CD4-positive, alpha-beta T cell (primary cell): ENCODE measurements at regions not wholly inside any gene's neighbourhood (a gene's known extent, or its start where the extent isn't known, plus 50 kb on each side); places are given as distances from the start of the nearest gene placed in this dataset.

ENCODE experiments used
- ATAC-seq: fragments of 200-7000 bp; cut with Tn5 transposase; one replicate; pipeline ENCODE4 v1.10.0; 2022; ENCODE audit warnings: mild to moderate bottlenecking; ENCODE audit not compliant: poor library complexity
- CTCF ChIA-PET: fragments of 350-600 bp; sonication (Branson Sonifier 250); formaldehyde crosslinking; loops from one replicate; lab custom pipeline; 2021; ENCODE audit warnings: antibody characterized with exemption, inconsistent platforms; lab: Charles Lee
- POLR2A ChIA-PET: fragments of 350-600 bp; sonication (Branson Sonifier 250); formaldehyde crosslinking; loops from one replicate; lab custom pipeline; 2021; ENCODE audit warnings: antibody characterized with exemption, inconsistent platforms; lab: Charles Lee
- DNase-seq, 14 experiments: peaks; one replicate each; pipeline ENCODE4 v3.0.0-alpha.2; 2013 to 2020; ENCODE audit warnings: mixed read lengths in 2 of 14
- H3K27ac ChIP-seq, 2 donors: one replicate each; pipeline versions ENCODE4 v1.5.1 to v1.7.0; 2013; ENCODE audit warnings: low read length in 2 of 2, low read depth in 1 of 2, mild to moderate bottlenecking in 1 of 2
- H3K27me3 ChIP-seq, 2 experiments: 1 replicate in 1 of 2; 2 replicates in 1 of 2; pipeline versions ENCODE4 v1.6.1 to v1.7.0; 2013; ENCODE audit warnings: low read length in 2 of 2, control low read depth in 1 of 2, mild to moderate bottlenecking in 1 of 2, moderate library complexity in 1 of 2; ENCODE audit not compliant: insufficient read depth in 2 of 2, control insufficient read depth in 1 of 2
- H3K36me3 ChIP-seq: one replicate; pipeline ENCODE4 v1.6.1; 2013; ENCODE audit warnings: low read length, control low read depth; ENCODE audit not compliant: insufficient read depth
- H3K4me1 ChIP-seq: one replicate; pipeline ENCODE4 v1.6.1; 2013; ENCODE audit warnings: low read length, control low read depth; ENCODE audit not compliant: insufficient read depth
- H3K4me3 ChIP-seq: one replicate; pipeline ENCODE4 v1.5.1; 2013; ENCODE audit warnings: mild to moderate bottlenecking, low read length, moderate library complexity
- H3K9me3 ChIP-seq, 2 experiments: 1 replicate in 1 of 2; 2 replicates in 1 of 2; pipeline versions ENCODE4 v1.6.1 to v1.7.0; 2013; ENCODE audit warnings: low read length in 2 of 2, mild to moderate bottlenecking in 2 of 2, control low read depth in 1 of 2, moderate library complexity in 1 of 2; ENCODE audit not compliant: control insufficient read depth in 1 of 2, insufficient read depth in 1 of 2
- H3K27ac Mint-ChIP-seq: one replicate; pipeline ENCODE4 v1.8.0; 2020; ENCODE audit warnings: mixed read lengths
- H3K27me3 Mint-ChIP-seq: one replicate; pipeline ENCODE4 v1.8.0; 2021; ENCODE audit warnings: mixed read lengths
- H3K36me3 Mint-ChIP-seq: one replicate; pipeline ENCODE4 v1.8.0; 2021; ENCODE audit warnings: low read depth, mixed read lengths
- H3K4me1 Mint-ChIP-seq: one replicate; pipeline ENCODE4 v1.8.0; 2021; ENCODE audit warnings: low read depth, mixed read lengths
- H3K4me3 Mint-ChIP-seq: one replicate; pipeline ENCODE4 v1.8.0; 2020; ENCODE audit warnings: mild to moderate bottlenecking, mixed read lengths
- H3K9me3 Mint-ChIP-seq: one replicate; pipeline ENCODE4 v1.8.0; 2020; ENCODE audit warnings: mixed read lengths
- intact Hi-C, 2 experiments: fragments of 100-400 bp; cut with DNase I in 1 of 2; cut with micrococcal nuclease in 1 of 2; formaldehyde crosslinking; loops; one replicate each; pipeline versions ENCODE4 v1.15.1 to v1.9.0; 2023 to 2025; cut with DNase I, micrococcal nuclease
- TF ChIP-seq, protein P1 (sequence below): fragments of 200-600 bp; IDR thresholded peaks from one replicate; pipeline ENCODE4 v1.8.0; 2022; ENCODE audit warnings: antibody characterized with exemption, mild to moderate bottlenecking

DNA sequence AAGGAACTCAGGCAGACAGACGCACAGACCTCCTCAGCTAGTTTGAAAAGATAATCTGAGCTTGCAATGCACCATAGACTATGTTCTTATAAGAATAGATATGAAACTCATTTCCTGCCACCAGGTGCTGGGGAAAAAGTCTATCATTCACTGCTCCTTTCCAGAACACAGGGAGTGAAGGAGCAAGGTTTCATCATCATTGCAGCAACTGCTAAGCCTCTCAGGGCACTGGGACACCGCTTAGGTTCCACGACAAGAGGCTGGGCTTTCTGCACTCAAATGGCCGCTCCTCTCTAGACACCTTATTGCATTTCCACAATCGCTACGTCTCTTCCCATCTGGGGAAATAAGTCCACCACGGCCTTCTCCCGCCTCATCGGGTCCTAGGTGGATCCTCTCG is 418.5 kb upstream of the JARID2 start:
- Mint-ChIP-seq H3K27me3 (no peaks in the 10 kb centered on the region), H3K9me3 (no peaks in the 10 kb centered on the region), H3K4me3 (no peak overlapping the region), H3K4me1 (no peaks in the 10 kb centered on the region), H3K36me3 (no peaks in the 10 kb centered on the region), H3K27ac (no peak overlapping the region)
- DNase-seq (no peak), ATAC-seq (no peak)
- intact Hi-C loops: no loop called here
- ChIA-PET CTCF (no interaction called here), POLR2A (no interaction called here)
- Histone ChIP-seq H3K9me3 (no peaks in the 10 kb centered on the region), H3K27ac (no peak overlapping the region), H3K27me3 (no peaks in the 10 kb centered on the region), H3K36me3 (no peaks in the 10 kb centered on the region), H3K4me1 (no peaks in the 10 kb centered on the region), H3K4me3 (no peak overlapping the region)
- TF ChIP-seq, protein P1, sequence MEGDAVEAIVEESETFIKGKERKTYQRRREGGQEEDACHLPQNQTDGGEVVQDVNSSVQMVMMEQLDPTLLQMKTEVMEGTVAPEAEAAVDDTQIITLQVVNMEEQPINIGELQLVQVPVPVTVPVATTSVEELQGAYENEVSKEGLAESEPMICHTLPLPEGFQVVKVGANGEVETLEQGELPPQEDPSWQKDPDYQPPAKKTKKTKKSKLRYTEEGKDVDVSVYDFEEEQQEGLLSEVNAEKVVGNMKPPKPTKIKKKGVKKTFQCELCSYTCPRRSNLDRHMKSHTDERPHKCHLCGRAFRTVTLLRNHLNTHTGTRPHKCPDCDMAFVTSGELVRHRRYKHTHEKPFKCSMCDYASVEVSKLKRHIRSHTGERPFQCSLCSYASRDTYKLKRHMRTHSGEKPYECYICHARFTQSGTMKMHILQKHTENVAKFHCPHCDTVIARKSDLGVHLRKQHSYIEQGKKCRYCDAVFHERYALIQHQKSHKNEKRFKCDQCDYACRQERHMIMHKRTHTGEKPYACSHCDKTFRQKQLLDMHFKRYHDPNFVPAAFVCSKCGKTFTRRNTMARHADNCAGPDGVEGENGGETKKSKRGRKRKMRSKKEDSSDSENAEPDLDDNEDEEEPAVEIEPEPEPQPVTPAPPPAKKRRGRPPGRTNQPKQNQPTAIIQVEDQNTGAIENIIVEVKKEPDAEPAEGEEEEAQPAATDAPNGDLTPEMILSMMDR: no peak

DNA sequence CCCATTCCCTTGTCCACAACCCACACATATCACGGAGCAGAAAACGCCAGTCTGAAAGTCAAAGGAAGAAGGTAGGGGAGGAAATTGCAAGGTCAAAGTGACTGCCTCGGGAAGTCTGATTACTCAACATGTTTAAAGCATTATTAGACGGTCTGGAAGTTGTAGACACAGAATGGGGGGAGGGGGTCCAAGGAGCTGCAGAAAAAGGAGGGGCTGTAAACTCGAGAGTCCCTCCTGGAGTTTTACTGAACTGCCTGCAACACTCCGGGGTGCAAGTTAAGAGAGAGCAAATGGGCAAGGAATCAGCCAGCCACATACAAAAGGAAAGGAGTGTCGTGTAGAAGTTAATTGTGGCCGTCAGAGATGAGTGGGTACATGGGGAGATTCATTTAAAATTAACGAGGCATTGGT is 417.7 kb upstream of the JARID2 start:
- no peak overlapping the region for H3K4me3 Mint-ChIP-seq
- no peaks in the 10 kb centered on the region for H3K27me3 Mint-ChIP-seq
- Histone ChIP-seq H3K4me3 (no peak overlapping the region), H3K27ac (no peak overlapping the region), H3K9me3 (no peaks in the 10 kb centered on the region), H3K4me1 (no peaks in the 10 kb centered on the region), H3K36me3 (no peaks in the 10 kb centered on the region), H3K27me3 (no peaks in the 10 kb centered on the region)
- no peaks in the 10 kb centered on the region for H3K9me3 Mint-ChIP-seq
- TF ChIP-seq, protein P1: no peak
- ATAC-seq (no peak), DNase-seq (no peak)
- ChIA-PET CTCF (no interaction called here), POLR2A (no interaction called here)
- no peak overlapping the region for H3K27ac Mint-ChIP-seq
- intact Hi-C loops: no loop called here
- no peaks in the 10 kb centered on the region for H3K4me1 Mint-ChIP-seq
- no peaks in the 10 kb centered on the region for H3K36me3 Mint-ChIP-seq

DNA sequence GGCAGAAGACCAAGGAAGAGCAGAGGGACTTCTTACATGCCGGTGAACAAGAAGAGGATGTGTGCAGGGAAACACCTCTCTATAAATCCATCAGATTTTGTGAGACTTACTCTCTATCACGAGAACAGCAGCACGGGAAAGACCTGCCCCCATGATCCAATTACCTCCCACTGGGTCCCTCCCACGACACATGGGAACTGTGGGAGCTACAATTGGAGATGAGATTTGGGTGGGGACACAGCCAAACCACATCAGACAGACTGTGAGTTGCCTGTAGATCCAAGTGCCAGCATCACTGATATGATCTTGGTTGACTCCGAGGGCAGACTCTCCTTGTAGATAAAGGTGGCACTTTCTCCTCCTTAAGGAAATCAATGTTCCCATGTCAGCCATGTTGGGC is 414.8 kb upstream of the JARID2 start:
- ChIA-PET POLR2A (no interaction called here), CTCF (no interaction called here)
- no peaks in the 10 kb centered on the region for H3K9me3 Mint-ChIP-seq
- Histone ChIP-seq H3K9me3 (no peaks in the 10 kb centered on the region), H3K4me1 (no peaks in the 10 kb centered on the region), H3K27me3 (no peaks in the 10 kb centered on the region), H3K27ac (no peak overlapping the region), H3K36me3 (no peaks in the 10 kb centered on the region), H3K4me3 (no peak overlapping the region)
- no peaks in the 10 kb centered on the region for H3K27me3 Mint-ChIP-seq
- no peak overlapping the region for H3K27ac Mint-ChIP-seq
- H3K4me3 Mint-ChIP-seq: no peak overlapping the region
- TF ChIP-seq, protein P1: no peak
- intact Hi-C loops: no loop called here
- DNase-seq (no peak), ATAC-seq (no peak)
- no peaks in the 10 kb centered on the region for H3K36me3 Mint-ChIP-seq
- no peaks in the 10 kb centered on the region for H3K4me1 Mint-ChIP-seq
